IPS-20b (cell line): ENCODE measurements at regions not wholly inside any gene's neighbourhood (a gene's known extent, or its start where the extent isn't known, plus 50 kb on each side); places are given as distances from the start of the nearest gene placed in this dataset.
A peak's percentile ranks its signal among the peaks of the same experiment; 100 is the strongest.

Experiments used
- H3K27ac ChIP-seq: one replicate; pipeline ENCODE4 v1.5.1; 2013; ENCODE audit warnings: low read length
- H3K27me3 ChIP-seq: 2 replicates; pipeline ENCODE4 v1.6.1; 2013; ENCODE audit warnings: mild to moderate bottlenecking, low read length, inconsistent platforms; ENCODE audit not compliant: insufficient read depth
- H3K36me3 ChIP-seq: 2 replicates; pipeline ENCODE4 v1.6.1; 2013; ENCODE audit warnings: low read depth, mild to moderate bottlenecking, inconsistent platforms, low read length, moderate library complexity; ENCODE audit not compliant: insufficient read depth
- H3K4me1 ChIP-seq: 2 replicates; pipeline ENCODE4 v1.6.1; 2013; ENCODE audit warnings: mild to moderate bottlenecking, control low read depth, inconsistent platforms, low read length, moderate library complexity; ENCODE audit not compliant: insufficient read depth
- H3K4me3 ChIP-seq: 2 replicates; pipeline ENCODE4 v1.5.1; 2013; ENCODE audit warnings: mild to moderate bottlenecking, low read length, inconsistent platforms
- H3K9ac ChIP-seq: 2 replicates; pipeline ENCODE4 v1.6.1; 2013; ENCODE audit warnings: low read depth, mild to moderate bottlenecking, inconsistent platforms, low read length, moderate library complexity
- H3K9me3 ChIP-seq: 2 replicates; pipeline ENCODE4 v1.6.1; 2013; ENCODE audit warnings: mild to moderate bottlenecking, low read depth, low read length, inconsistent platforms; ENCODE audit not compliant: insufficient read depth

DNA sequence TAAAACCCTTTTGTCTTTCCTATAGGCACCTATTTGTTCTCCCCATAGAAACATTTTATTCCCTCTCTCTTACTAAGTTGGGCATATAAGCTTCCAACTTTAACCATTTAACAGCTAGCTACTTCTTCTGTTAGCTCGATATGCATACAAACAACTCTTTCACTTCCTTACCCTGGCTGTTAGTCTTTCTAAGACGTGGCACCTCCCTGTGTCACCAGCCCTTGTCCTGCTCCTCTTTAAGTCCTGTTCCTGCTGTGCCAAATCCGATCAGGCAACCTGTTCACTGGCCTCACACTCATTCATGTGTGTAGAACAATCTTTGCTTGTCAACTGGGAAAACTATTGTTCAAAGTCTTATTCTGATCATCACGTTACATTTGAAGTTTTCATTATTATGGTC lies 1376.1 kb upstream of the TENM4 start:
- H3K9me3 ChIP-seq: no peaks in the 10 kb centered on the region
- H3K9ac ChIP-seq: no peak overlapping the region
- no peaks in the 10 kb centered on the region for H3K27me3 ChIP-seq
- no peaks in the 10 kb centered on the region for H3K36me3 ChIP-seq
- no peak overlapping the region for H3K4me3 ChIP-seq
- H3K4me1 ChIP-seq: 0 out of 2 replicates have a peak, but pooled peaks cover 3% of the 10 kb centered on the region
- no peak overlapping the region for H3K27ac ChIP-seq

- Histone ChIP-seq H3K4me3 (no peak overlapping the region), H3K27me3 (no peaks in the 10 kb centered on the region), H3K36me3 (no peaks in the 10 kb centered on the region), H3K9me3 (no peaks in the 10 kb centered on the region), H3K27ac (no peak overlapping the region), H3K9ac (no peak overlapping the region), H3K4me1 (0 out of 2 replicates have a peak, but pooled peaks cover 3% of the 10 kb centered on the region)
These were observed 1375.6 kb upstream of the TENM4 start for GRCh38 chr11:80816454-80816847.

- no peak overlapping the region for H3K4me3 ChIP-seq
- no peaks in the 10 kb centered on the region for H3K36me3 ChIP-seq
- H3K9ac ChIP-seq: no peak overlapping the region
These were observed 1375.1 kb upstream of the TENM4 start for GRCh38 chr11:80815752-80816453.

DNA sequence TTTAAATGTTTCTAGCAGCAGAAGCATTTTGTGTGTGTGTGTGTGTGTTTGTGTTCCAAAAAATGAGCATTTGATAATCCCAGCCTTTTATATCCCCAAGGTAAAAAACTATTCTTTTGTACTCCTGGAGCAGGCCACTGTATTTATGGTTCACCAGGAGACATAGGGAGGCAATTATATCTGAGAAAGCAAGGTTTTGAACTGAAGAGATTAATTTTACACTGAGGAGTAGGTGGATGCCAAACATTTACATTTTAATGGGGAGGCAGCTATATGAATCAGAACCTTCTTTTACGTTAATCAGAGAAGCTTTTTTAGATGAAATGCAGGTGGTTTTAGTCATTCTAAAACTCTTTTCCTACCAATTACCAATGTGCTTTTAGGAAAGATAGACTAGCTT lies 1374.0 kb upstream of the TENM4 start:
- no peak overlapping the region for H3K9ac ChIP-seq
- no peaks in the 10 kb centered on the region for H3K27me3 ChIP-seq
- H3K9me3 ChIP-seq: no peaks in the 10 kb centered on the region
- H3K27ac ChIP-seq: no peak overlapping the region
- no peaks in the 10 kb centered on the region for H3K36me3 ChIP-seq
- H3K4me3 ChIP-seq: no peak overlapping the region
- H3K4me1 ChIP-seq: 0 out of 2 replicates have a peak, but pooled peaks cover 3% of the 10 kb centered on the region

More at GRCh38 chr11:80815752-80816453, 1375.1 kb upstream of the TENM4 start:
- H3K4me1 ChIP-seq: 0 out of 2 replicates have a peak, but pooled peaks cover 3% of the 10 kb centered on the region
- no peaks in the 10 kb centered on the region for H3K9me3 ChIP-seq
- H3K27me3 ChIP-seq: no peaks in the 10 kb centered on the region
- no peak overlapping the region for H3K27ac ChIP-seq

GRCh38 chr11:80810695-80811094 lies 1369.9 kb upstream of the TENM4 start:
- Histone ChIP-seq H3K9me3 (no peaks in the 10 kb centered on the region), H3K36me3 (no peaks in the 10 kb centered on the region), H3K27me3 (no peaks in the 10 kb centered on the region), H3K4me1 (0 out of 2 replicates have a peak, but pooled peaks cover 3% of the 10 kb centered on the region), H3K4me3 (no peak overlapping the region), H3K27ac (no peak overlapping the region), H3K9ac (no peak overlapping the region)

DNA sequence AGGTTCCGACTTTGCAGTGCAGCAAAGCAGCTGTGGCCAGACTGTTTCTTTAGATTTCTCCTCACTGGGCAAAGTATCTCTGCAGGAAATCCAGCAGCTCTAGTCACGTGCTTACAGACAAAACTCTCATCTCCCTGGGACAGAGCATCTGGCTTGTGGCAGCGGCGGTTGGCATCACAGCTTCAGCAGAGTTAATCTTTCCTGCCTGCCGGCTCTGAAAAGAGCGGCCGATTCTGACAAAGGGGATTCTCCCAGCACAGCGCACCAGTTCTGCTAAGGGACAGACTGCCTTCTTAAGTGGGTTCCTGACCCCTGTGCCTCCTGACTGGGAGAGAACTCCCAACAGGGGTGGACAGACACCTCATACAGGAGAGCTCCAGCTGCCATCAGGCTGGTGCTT lies 1357.3 kb upstream of the TENM4 start:
- Histone ChIP-seq H3K9ac (no peak overlapping the region), H3K36me3 (no peaks in the 10 kb centered on the region), H3K27ac (no peak overlapping the region), H3K4me3 (no peak overlapping the region), H3K4me1 (no peaks in the 10 kb centered on the region), H3K27me3 (no peaks in the 10 kb centered on the region), H3K9me3 (no peaks in the 10 kb centered on the region)

GRCh38 chr11:80783561-80783960 lies 1342.7 kb upstream of the TENM4 start:
- no peaks in the 10 kb centered on the region for H3K27me3 ChIP-seq
- no peak overlapping the region for H3K9ac ChIP-seq
- no peaks in the 10 kb centered on the region for H3K9me3 ChIP-seq
- H3K36me3 ChIP-seq: no peaks in the 10 kb centered on the region
- peaks cover 13% of the 10 kb centered on the region; the same call in 1 of the 2 replicates for H3K4me1 ChIP-seq
- no peak overlapping the region for H3K4me3 ChIP-seq
- no peak overlapping the region for H3K27ac ChIP-seq

DNA sequence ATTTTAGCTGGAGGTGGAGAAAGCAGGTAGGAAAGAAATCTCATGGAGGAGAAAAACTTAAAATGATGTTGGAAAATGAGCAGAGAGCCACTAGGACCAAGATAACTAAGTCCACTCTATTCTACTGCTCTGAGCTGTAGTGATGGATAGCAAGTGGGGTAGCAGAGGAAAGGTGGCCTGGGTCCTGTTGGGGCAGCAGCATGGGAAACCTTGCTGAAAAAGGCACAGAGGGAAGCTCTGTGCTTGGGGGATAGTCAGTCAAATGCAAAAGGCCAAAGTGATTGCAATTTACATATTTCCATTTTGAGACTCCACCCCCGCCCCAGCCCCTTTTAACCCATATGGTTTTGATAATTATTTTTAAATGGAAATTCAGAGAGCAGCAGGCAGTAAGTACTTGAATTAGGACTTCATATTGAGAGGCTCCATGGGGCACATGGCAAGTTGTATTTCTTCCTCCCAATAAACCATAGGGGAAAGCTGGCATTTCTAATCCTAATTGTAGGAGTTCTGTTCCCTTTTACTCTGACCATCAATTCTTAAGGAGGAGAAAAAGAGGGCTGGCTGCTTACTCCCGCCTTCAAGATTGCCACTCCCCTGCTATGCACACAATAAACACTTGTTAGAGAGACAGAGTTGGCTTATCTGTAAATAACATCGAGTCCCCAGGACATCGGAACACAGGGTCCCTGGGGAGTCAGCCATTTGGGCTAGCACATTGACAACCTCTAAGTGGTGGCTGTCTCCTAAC lies 1341.5 kb upstream of the TENM4 start:
- Histone ChIP-seq H3K4me3 (peak overlapping the region; percentile 29; the same call in 1 of the 2 replicates), H3K27ac (no peak overlapping the region), H3K4me1 (peaks cover 18% of the 10 kb centered on the region; the same call in 1 of the 2 replicates), H3K9ac (0 out of 2 replicates have a peak overlapping the region, but pooled peaks have one; percentile 29), H3K9me3 (no peaks in the 10 kb centered on the region), H3K27me3 (no peaks in the 10 kb centered on the region), H3K36me3 (no peaks in the 10 kb centered on the region)

GRCh38 chr11:80779905-80780605 lies 1339.2 kb upstream of the TENM4 start:
- Histone ChIP-seq H3K27ac (no peak overlapping the region), H3K36me3 (no peaks in the 10 kb centered on the region), H3K9me3 (no peaks in the 10 kb centered on the region), H3K9ac (no peak overlapping the region), H3K4me1 (peaks cover 18% of the 10 kb centered on the region; the same call in 1 of the 2 replicates), H3K4me3 (no peak overlapping the region), H3K27me3 (no peaks in the 10 kb centered on the region)

DNA sequence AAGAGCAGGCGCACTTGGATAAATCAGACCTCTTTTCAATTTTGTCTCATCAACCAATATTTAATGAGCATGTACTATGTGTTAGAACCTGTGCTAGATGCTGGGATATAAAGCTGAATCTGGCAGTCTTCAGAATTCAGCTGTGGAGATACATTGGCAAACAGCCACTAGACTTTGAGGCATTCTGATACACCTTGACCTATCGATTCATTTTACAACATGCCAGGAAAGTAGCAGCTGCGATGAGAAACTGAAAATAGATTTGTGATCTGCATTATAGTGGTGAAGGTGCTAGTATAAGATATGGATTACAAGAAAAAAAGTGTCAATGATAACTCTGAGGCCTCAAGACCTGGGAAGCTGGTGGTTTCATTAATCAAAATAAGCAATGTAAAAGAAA lies 1338.1 kb upstream of the TENM4 start:
- H3K4me1 ChIP-seq: peaks cover 18% of the 10 kb centered on the region; the same call in 1 of the 2 replicates
- H3K27me3 ChIP-seq: no peaks in the 10 kb centered on the region
- no peak overlapping the region for H3K9ac ChIP-seq
- H3K36me3 ChIP-seq: no peaks in the 10 kb centered on the region
- H3K4me3 ChIP-seq: no peak overlapping the region
- H3K27ac ChIP-seq: no peak overlapping the region
- no peaks in the 10 kb centered on the region for H3K9me3 ChIP-seq

DNA sequence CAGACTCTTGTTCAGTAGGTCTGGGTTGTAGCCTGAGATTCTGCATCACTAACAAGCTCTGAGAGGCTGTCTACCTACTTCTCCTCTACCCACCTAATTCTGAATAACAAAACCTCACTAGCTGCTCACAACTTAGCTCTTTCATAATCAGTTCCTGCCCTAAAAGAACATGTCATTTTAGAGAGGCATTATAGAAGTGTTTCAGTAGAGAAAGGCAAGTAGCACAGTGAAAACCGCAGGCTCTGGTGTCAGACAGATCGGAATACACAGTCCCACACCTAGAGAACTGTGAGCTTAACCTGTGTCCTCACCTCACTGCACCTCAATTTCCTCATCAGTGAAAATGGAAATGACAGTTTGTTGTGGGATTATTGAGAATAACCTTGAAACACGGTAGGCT lies 1337.6 kb upstream of the TENM4 start:
- Histone ChIP-seq H3K4me3 (no peak overlapping the region), H3K4me1 (peaks cover 18% of the 10 kb centered on the region; the same call in 1 of the 2 replicates), H3K27ac (no peak overlapping the region), H3K9ac (no peak overlapping the region), H3K27me3 (no peaks in the 10 kb centered on the region), H3K9me3 (no peaks in the 10 kb centered on the region), H3K36me3 (no peaks in the 10 kb centered on the region)
